Mesendoderm (in vitro differentiated cells): ENCODE measurements at regions not wholly inside any gene's neighbourhood (a gene's known extent, or its start where the extent isn't known, plus 50 kb on each side); places are given as distances from the start of the nearest gene placed in this dataset.
"Not testable (repeated sequence)": the region's sequence is repeated elsewhere in the genome, so short reads cannot be mapped to it uniquely, and the experiment has no call there.

Experiments used
- DNase-seq: peaks from one replicate; pipeline ENCODE4 v3.0.0; 2013
- H2AK5ac ChIP-seq: 2 replicates; pipeline ENCODE4 v1.6.1; 2013; ENCODE audit warnings: low read length, inconsistent platforms
- H2BK120ac ChIP-seq: 2 replicates; pipeline ENCODE4 v1.6.1; 2013; ENCODE audit warnings: low read depth, mild to moderate bottlenecking, low read length, moderate library complexity, mixed read lengths
- H2BK15ac ChIP-seq: replicated peaks from 2 replicates; pipeline ENCODE4 v1.6.1; 2013; ENCODE audit warnings: low read depth, mild to moderate bottlenecking, moderate library complexity
- H2BK5ac ChIP-seq: 2 replicates; pipeline ENCODE4 v1.6.1; 2013; ENCODE audit warnings: low read length, inconsistent platforms
- H3K18ac ChIP-seq: 2 replicates; pipeline ENCODE4 v1.6.1; 2013; ENCODE audit warnings: mild to moderate bottlenecking, low read length, mixed read lengths
- H3K23ac ChIP-seq: one replicate; pipeline ENCODE4 v1.6.1; 2013; ENCODE audit warnings: low read length
- H3K27ac ChIP-seq: 2 replicates; pipeline ENCODE4 v1.5.1; 2013; ENCODE audit warnings: low read depth, mild to moderate bottlenecking, inconsistent platforms, low read length, moderate library complexity
- H3K27me3 ChIP-seq: 2 replicates; pipeline ENCODE4 v1.6.1; 2013; ENCODE audit warnings: low read length, control low read depth, mild to moderate bottlenecking, inconsistent platforms; ENCODE audit not compliant: insufficient read depth, poor library complexity
- H3K36me3 ChIP-seq: 2 replicates; pipeline ENCODE4 v1.6.1; 2013; ENCODE audit warnings: low read length, inconsistent platforms; ENCODE audit not compliant: control insufficient read depth, insufficient read depth
- H3K4ac ChIP-seq: one replicate; pipeline ENCODE4 v1.6.1; 2013; ENCODE audit warnings: low read depth, mild to moderate bottlenecking, low read length, moderate library complexity
- H3K4me1 ChIP-seq: 2 replicates; pipeline ENCODE4 v1.6.1; 2013; ENCODE audit warnings: low read depth, low read length, inconsistent platforms; ENCODE audit not compliant: control insufficient read depth
- H3K4me2 ChIP-seq: 2 replicates; pipeline ENCODE4 v1.6.1; 2013; ENCODE audit warnings: low read length
- H3K4me3 ChIP-seq: 2 replicates; pipeline ENCODE4 v1.5.1; 2013; ENCODE audit warnings: mild to moderate bottlenecking, low read length
- H3K56ac ChIP-seq: one replicate; pipeline ENCODE4 v1.6.1; 2013; ENCODE audit warnings: low read length
- H3K79me1 ChIP-seq: 2 replicates; pipeline ENCODE4 v1.6.1; 2013; ENCODE audit warnings: low read length, inconsistent platforms
- H3K79me2 ChIP-seq: 2 replicates; pipeline ENCODE4 v1.6.1; 2013; ENCODE audit warnings: mild to moderate bottlenecking, low read length; ENCODE audit not compliant: control insufficient read depth, insufficient read depth
- H3K9ac ChIP-seq: 2 replicates; pipeline ENCODE4 v1.6.1; 2013; ENCODE audit warnings: low read length, inconsistent platforms
- H4K5ac ChIP-seq: one replicate; pipeline ENCODE4 v1.6.1; 2013; ENCODE audit warnings: low read length
- H4K8ac ChIP-seq: one replicate; pipeline ENCODE4 v1.6.1; 2013; ENCODE audit warnings: low read depth, mild to moderate bottlenecking, control low read depth, low read length, moderate library complexity
- WGBS: extraction: QIAGEN DNeasy Blood & Tissue Kit; methylation state at CpG from one replicate; pipeline ENCODE4 v1.1.7; 2013; ENCODE audit warnings: low lambda C conversion rate, missing lambda C conversion rate; ENCODE audit not compliant: insufficient coverage; ENCODE audit errors: extremely low coverage; 5-methylcytosine and 5-hydroxymethylcytosine counted together

- WGBS = no CpG with 5 or more reads among the region's 4 CpGs
- not testable (repeated sequence) for H3K4me3 ChIP-seq, H3K27ac ChIP-seq
Measured at GRCh38 chr6:132020918-132021317, 69.7 kb upstream of the CCN2 start.

GRCh38 chr6:132020138-132020581 is 69.0 kb upstream of the CCN2 start:
- Histone ChIP-seq H2BK15ac (no peak overlapping the region), H3K23ac (no peak overlapping the region), H4K8ac (no peak overlapping the region), H3K9ac (no peak overlapping the region), H3K4ac (no peak overlapping the region), H2BK120ac (no peak overlapping the region), H3K27ac (no peak overlapping the region), H3K4me1 (peaks cover 2% of the 10 kb centered on the region), H3K36me3 (no peaks in the 10 kb centered on the region), H3K79me2 (no peaks in the 10 kb centered on the region), H3K27me3 (no peaks in the 10 kb centered on the region), H3K79me1 (no peaks in the 10 kb centered on the region), H3K18ac (no peak overlapping the region), H3K4me3 (no peak overlapping the region), H3K4me2 (no peak overlapping the region), H2AK5ac (no peak overlapping the region), H3K56ac (no peak overlapping the region), H4K5ac (no peak overlapping the region), H2BK5ac (no peak overlapping the region)
- no CpG with 5 or more reads among the region's 6 CpGs for WGBS
- no peak for DNase-seq

More at GRCh38 chr6:132020918-132021317, 69.7 kb upstream of the CCN2 start:
- not testable (repeated sequence) for H3K79me2 ChIP-seq, H4K8ac ChIP-seq, DNase-seq, H3K18ac ChIP-seq, H2BK5ac ChIP-seq, H3K27me3 ChIP-seq, H2BK120ac ChIP-seq, H3K9ac ChIP-seq, H3K4me2 ChIP-seq, H2BK15ac ChIP-seq, H3K79me1 ChIP-seq, H4K5ac ChIP-seq, H3K23ac ChIP-seq, H3K4ac ChIP-seq, H3K36me3 ChIP-seq, H3K4me1 ChIP-seq, H2AK5ac ChIP-seq, H3K56ac ChIP-seq

GRCh38 chr6:132019586-132019985 is 68.4 kb upstream of the CCN2 start:
- Histone ChIP-seq H3K27ac (no peak overlapping the region), H3K4ac (no peak overlapping the region), H3K27me3 (no peaks in the 10 kb centered on the region), H2BK15ac (no peak overlapping the region), H3K23ac (no peak overlapping the region), H3K79me2 (no peaks in the 10 kb centered on the region), H3K79me1 (no peaks in the 10 kb centered on the region), H2BK120ac (no peak overlapping the region), H2AK5ac (no peak overlapping the region), H3K36me3 (no peaks in the 10 kb centered on the region), H2BK5ac (no peak overlapping the region), H4K8ac (no peak overlapping the region), H3K18ac (no peak overlapping the region), H3K56ac (no peak overlapping the region), H4K5ac (no peak overlapping the region), H3K4me1 (peaks cover 2% of the 10 kb centered on the region), H3K4me2 (no peak overlapping the region), H3K4me3 (no peak overlapping the region), H3K9ac (no peak overlapping the region)
- DNase-seq = no peak
- WGBS = no CpG with 5 or more reads among the region's 1 CpG

GRCh38 chr6:132017942-132018341 is 66.8 kb upstream of the CCN2 start:
- H3K4me2 ChIP-seq = no peak overlapping the region
- H3K4ac ChIP-seq = no peak overlapping the region
- no peaks in the 10 kb centered on the region for H3K79me2 ChIP-seq

GRCh38 chr6:132016396-132016795 is 65.2 kb upstream of the CCN2 start:
- Histone ChIP-seq H3K27me3 (no peaks in the 10 kb centered on the region), H3K18ac (no peak overlapping the region), H2BK15ac (no peak overlapping the region), H3K4me1 (no peaks in the 10 kb centered on the region), H3K36me3 (no peaks in the 10 kb centered on the region), H3K56ac (no peak overlapping the region), H3K79me1 (no peaks in the 10 kb centered on the region), H4K5ac (no peak overlapping the region), H4K8ac (no peak overlapping the region), H2AK5ac (no peak overlapping the region), H2BK5ac (no peak overlapping the region), H3K4me3 (no peak overlapping the region), H3K4ac (no peak overlapping the region), H3K4me2 (no peak overlapping the region), H3K9ac (no peak overlapping the region), H3K27ac (no peak overlapping the region), H2BK120ac (no peak overlapping the region), H3K23ac (no peak overlapping the region), H3K79me2 (no peaks in the 10 kb centered on the region)
- no peak for DNase-seq
- no CpG with 5 or more reads among the region's 1 CpG for WGBS

More at GRCh38 chr6:132017942-132018341, 66.8 kb upstream of the CCN2 start:
- Histone ChIP-seq H2AK5ac (no peak overlapping the region), H3K18ac (no peak overlapping the region), H3K36me3 (no peaks in the 10 kb centered on the region), H2BK120ac (no peak overlapping the region), H4K8ac (no peak overlapping the region), H3K9ac (no peak overlapping the region), H3K4me3 (no peak overlapping the region), H3K27ac (no peak overlapping the region), H2BK15ac (no peak overlapping the region), H3K56ac (no peak overlapping the region), H3K27me3 (no peaks in the 10 kb centered on the region), H3K4me1 (peaks cover 2% of the 10 kb centered on the region), H3K23ac (no peak overlapping the region), H2BK5ac (no peak overlapping the region), H4K5ac (no peak overlapping the region), H3K79me1 (no peaks in the 10 kb centered on the region)
- no peak for DNase-seq
- no CpG with 5 or more reads among the region's 3 CpGs for WGBS

GRCh38 chr6:132011582-132011981 is 60.4 kb upstream of the CCN2 start:
- Histone ChIP-seq H3K23ac (no peak overlapping the region), H2BK5ac (no peak overlapping the region), H3K9ac (no peak overlapping the region), H3K4ac (no peak overlapping the region), H3K56ac (no peak overlapping the region), H3K4me1 (no peaks in the 10 kb centered on the region), H3K4me3 (no peak overlapping the region), H3K27ac (no peak overlapping the region), H3K27me3 (no peaks in the 10 kb centered on the region), H4K8ac (no peak overlapping the region), H3K79me2 (no peaks in the 10 kb centered on the region), H2BK120ac (no peak overlapping the region), H2BK15ac (no peak overlapping the region), H4K5ac (no peak overlapping the region), H3K79me1 (no peaks in the 10 kb centered on the region), H3K36me3 (no peaks in the 10 kb centered on the region), H3K4me2 (no peak overlapping the region), H3K18ac (no peak overlapping the region), H2AK5ac (no peak overlapping the region)
- no CpG with 5 or more reads among the region's 2 CpGs for WGBS
- no peak for DNase-seq
